ENCODE measurements at regions not wholly inside any gene's neighbourhood (a gene's known extent, or its start where the extent isn't known, plus 50 kb on each side); places are given as distances from the start of the nearest gene placed in this dataset.
A peak's percentile ranks its signal among the peaks of the same experiment; 100 is the strongest.

DNA sequence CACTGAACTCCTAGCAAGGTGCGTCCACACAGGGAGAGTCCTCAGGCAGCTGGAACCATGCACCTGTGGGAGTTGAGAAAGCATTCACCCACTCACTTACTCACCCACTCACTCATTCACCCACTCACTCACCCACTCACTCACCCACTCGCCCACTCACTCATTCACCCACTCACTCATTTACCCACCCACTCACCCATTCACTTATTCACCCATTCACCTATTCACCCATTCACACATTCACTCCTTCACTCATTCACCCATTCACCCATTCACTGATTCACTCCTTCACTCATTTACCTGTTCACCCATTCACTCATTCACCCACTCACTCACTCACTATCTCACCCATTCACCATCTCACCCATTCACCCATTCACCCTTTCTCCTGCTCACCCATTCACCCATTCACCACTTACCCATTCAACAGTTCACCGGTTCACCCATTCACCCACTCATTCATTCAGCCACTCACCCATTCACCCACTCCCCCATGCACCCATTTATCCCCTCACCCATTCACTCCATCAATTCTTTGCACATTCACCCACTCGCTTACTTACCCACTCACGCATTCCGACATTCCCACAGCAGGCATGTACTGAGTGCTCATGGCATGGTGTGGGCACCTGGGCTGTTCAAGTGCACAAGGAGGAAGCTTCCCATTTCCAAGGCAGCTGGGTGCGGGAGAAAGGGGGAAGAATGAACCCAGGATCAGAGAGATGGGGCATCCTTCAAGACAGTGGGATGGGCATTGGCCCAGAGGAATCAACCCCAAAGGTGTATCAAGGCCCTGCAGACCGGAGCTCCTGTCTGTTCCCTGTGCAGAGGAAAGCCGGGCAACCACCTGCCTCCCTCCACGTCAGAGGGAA, 135.2 kb upstream of the C14orf180 start:
- DNase-seq: no peak

DNA sequence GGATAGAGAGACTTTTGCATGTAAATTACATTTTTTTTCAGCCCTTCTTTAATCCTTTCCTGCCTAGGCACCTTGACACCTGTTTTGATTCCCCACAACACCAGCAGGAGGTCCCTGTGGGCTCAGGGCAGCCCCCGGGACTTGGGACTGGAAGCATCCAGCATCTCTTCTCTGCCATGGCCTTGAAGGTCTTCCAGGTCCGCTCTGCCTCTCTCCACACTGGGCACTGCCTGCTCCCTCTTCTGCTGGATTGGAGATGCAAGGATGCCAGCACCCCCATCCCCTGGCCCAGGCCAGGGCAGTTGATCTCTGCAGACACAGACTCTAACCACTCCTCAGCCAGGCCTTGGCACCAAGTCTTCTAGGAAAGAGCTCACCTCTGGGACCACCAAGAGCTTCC, 134.5 kb upstream of the C14orf180 start:
- DNase-seq: no peak

DNA sequence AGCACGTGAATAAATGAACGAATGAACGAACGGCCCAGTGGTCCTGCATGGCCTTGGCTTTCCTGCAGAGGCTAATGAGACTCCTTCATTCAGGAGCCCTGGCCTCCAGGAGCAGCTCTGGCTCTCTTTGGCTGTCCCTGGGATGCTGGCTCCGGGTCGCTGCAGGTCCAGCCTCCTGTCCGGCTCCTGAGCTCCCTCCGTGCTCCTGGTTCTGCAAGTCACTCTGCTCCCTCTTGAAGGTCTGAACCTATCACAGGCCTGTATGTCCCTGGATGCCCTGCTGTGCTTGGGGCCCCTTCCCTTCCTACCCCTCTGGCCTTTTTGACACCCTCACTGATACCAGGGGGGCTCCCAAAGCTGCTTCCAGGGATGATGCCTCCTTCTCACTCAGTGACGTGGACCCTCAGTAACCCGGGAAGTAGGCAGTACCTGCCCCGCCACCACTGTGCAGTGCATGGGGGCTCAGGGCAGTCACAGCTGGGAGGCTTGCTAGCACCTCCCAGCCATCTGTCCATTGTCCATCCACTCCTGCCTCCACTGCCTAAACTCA, 133.7 kb upstream of the C14orf180 start:
- no peak for DNase-seq

DNA sequence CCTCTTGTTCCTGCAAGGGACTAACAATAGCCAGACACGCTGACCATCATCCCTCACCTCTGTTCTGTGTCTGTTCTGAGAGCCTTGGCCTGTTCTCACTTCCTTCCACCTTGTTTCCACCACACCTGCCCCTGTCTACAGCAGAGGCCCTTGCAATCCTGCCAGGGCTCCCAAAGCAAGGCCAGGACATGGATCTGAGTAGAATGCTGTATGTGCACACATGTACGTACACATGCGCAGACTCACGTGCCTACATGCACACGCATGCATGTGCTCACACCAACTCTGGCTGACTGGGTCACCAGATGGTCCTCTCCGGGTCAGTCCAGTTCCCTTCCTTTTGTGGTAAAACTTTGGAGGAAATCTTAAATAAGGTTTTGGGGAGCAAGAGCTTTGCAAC, 133.0 kb upstream of the C14orf180 start:
- DNase-seq: no peak

DNA sequence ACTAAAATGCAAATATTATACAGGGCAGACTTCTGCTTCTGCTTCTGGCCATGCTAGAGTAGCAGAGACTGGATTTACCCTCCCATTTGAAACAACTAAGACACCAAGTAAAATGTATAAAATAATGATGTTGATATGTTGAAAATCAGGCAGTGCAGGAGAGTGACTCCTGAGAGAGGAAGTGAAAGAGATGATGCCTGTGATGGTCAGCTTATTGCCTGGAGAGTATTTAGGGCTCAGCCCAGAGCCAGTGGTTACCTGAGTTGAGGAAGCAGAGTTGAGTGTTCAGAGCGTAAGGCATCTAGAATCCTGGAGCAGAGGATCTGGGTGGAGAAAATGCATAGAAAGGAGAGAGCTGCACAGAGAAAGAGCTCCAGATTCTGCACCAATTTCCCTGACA, 131.8 kb upstream of the C14orf180 start:
- DNase-seq: no peak

DNA sequence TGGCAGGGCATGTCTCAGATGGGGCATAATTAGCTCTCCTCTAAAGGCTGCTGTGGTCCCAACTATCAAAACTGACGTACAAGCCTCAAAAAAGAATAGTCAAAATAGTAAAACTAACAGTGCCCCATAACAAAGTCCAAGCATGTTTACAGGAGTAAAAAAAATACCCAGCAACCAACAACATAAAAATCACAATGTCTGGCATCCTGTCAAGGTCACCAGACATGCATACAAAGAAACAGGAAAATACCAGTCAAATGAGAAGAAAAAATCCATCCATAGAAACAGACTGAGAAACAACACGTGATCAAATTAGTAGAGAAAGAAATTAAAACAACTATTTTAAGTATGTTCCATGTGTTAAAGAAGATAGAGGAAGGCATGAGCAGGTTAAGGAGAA, 131.2 kb upstream of the C14orf180 start:
- DNase-seq: no peak

DNA sequence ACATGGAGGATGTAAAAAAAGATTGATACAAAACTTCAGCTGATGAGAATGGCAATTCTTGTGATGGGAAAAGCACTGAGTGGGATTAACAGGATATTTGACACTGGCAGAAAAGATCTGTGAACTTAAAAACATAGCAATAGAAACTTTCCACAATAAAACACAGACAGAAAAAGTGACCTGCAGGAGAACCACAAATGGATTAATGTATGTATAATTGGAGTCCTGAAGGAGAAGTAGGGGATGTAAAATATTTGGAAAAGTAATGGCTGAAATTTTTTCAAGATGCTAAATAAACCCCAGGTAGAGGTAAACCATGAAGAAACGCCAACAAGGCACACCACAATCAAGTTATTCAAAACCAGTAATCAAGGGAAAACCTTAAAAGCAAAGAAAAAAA, 130.8 kb upstream of the C14orf180 start:
- DNase-seq: no peak

DNA sequence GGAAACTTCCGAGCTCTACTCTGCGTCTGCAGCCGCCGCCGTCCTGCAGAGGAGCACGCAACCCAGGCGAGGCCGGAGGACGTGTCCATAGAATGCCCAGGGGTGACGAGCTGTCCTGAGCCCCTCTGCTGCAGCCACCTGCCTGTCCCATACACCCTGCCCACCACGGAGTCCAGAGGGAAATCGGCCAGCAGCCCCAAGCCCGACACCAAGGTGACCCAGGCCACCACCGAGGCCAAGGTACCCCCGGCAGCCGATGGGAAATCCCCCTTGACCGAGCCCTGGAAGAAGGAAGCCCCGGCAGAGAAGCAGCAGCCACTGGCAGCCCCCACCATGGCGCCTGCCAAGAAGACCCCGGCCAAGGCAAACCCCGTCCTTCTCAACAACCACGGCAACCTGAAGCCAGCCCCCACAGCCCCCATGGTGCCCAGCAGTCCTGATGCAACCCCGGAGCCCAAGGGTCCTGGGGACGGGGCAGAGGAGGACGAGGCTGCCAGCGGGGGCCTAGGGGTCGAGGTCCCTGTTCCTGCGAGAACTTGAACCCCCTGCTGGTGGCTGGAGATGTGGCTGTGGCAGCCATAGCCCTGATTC, 128.7 kb upstream of the C14orf180 start:
- no peak for DNase-seq

DNA sequence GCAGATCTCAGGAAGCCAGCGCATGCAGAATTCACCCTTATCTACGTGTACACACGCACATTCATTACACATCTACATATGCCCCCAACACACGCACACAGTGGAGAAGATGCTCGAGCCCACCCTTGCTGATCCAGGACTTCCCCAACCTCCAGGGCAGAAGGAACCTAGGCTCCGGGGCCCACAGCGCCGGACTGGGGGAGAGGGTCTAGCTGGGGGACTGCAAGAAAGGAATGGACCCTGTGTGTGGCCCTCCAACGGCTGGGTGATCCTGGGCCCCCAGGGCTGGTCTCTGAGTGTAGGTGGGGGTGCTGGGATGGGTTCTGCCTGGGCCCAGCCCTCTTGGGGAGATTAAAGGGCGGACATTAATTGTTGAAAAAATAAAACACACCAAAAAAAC, 128.1 kb upstream of the C14orf180 start:
- no peak for DNase-seq

DNA sequence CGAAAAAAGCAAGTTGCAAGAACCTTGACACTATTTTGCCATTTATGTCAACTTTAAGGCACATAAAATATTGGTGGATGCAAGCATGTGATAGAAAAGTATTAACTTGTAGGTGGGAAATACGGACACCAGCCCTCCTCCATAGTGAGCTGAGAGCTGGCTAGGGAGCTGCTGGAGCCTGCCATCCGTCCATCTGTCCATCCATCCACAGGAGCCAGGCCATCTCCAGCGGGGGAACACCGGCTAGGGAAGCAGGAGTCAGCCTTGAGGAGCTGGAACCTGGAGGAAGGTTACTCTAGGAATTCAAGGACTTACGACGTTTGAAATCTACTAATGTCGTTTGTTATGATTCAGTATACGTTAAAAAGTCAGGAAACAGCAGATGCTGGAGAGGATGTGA, 120.7 kb upstream of the C14orf180 start:
- no peak for DNase-seq

DNA sequence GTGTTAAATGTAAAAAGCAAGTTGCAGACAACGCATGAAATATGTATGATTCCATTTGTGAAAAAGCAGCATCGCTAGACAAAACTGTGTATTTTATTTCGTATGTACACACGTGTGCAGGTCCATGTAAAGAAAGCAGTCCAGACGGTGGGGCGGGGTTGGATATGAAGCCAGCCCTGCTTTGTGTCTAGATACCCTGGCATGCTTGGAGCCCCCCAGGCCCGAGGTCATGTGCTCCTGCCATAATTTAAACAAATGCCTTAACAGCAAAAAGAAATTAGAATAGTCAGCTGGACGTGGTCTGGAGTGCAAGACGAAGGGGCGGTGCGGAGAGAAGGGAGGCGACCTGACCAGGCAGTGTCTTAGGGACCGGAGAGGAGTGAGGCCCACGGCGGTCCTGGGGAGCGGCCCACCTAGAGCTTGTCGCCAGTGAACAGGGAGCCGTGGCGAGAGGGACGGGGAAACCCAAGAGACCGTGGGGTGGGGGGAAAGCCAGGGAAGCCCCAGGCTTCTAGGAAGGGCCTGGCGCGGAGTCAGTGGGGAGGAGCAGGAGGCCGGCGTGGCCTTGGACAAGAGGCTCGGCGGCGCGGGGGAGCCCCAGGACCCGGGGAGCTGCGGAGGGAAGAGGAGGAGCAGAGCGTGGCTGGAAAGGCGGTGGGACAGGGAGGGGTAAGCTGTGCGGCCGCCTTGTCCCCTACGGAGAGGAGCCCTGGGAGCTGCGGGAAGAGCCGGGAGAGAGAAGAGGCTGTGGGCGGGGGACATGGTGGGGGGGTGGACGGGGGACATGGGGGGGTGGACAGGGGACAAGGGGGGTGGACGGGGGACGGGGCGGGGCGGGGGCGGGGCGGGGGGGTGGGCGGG, 118.5 kb upstream of the C14orf180 start:
- DNase-seq: no peak

DNA sequence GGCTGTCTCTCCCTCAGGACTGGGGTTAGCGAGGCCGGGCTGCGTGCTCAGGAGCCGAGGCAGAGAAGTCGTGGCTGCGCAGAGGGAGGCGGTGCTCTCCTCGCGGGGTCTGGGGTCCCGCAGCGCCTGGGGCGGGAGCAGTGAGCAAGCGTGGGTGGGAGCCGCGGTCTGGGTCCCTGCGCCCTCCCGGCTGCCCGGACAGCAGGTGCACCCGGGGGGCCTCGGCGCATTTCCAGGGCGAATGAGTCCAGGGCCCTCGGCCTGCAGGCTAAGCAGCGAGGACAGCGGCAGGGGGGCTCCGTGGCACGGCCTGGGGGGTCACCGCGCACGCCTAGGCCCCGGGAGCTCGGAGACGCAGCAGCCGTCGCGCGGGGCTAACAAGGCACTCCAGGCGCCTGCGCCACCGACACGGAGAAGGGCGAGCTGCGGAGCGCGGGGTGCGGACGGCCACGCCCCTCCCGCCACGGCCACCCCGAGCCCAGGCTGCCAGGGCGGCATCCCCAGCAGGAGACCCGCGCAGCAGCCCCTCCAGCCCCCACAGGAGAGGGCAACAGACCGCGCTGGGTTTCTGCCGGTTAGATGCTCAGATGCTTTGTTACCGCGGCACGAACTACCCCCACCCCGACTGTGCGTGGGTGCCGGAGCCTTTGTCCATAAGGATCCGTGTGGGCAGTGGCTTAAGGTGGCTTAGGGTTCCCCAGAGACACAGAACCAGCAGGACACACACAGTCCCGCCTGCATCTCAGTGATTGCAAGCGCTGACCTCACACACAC, 117.7 kb upstream of the C14orf180 start:
- peak; percentile 7 for DNase-seq

DNA sequence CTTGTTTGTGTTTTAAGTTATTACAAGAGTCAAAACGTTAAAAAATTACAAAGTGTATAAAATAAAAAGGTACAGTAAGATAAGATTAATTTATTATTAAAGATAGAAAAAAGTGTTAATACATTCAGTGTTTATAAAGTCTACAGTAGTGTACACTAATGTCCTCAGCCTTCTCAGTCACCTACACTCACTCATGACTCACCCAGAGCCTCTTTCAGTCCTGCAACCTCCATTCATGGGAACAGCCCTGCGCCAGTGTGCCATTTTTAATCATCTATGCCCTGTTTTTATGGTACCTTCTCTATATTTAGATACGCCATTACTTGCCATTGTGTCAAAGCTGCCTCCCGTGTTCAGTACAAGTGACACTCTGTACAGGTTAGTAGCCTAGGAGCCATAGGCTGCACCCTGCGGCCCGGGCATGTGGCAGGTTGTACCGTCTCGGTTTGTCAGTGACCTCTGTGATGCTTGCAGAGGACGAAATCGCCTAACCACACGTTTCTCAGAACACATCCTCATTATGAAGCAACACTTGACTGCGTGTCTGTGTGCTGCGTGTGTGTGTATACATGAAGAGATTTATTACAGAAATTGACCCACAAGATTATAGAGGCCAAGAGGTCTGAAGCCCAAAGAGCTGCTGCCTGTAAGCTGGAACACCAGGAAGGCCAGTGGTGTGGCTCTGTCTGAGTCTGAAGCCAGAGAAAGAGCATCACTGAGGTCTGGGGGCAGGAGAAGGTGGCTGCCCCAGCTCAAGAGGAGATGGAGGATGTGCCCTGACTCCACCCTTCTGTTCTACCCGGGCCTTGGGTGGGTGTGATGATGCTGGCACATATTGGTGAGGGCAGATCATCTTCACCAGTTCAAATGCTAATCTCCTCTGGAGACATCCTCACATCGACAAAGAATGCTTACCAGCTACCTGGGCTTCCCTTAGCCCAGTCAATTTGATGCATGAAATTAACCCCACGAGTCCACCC, 116.6 kb upstream of the C14orf180 start:
- no peak for DNase-seq

DNA sequence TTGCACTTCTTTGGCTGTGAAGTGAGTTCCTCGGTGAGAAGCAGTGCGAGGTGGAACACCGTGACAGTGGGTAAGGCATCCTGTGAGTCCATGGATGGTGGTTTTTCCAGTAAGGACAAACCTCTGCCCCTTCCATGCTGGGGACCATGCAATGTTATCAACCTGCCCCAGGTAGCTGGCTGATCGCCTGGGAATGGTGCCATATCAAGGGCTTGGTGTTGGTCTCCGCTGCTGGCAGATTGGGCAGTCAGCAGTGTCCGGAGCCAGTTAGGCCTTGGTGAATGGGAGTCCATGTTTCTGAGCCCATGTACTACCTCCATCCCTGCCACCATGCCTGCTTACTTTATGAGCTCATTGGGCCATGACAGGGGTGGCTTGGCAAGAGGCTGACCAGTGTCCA, 114.7 kb upstream of the C14orf180 start:
- no peak for DNase-seq

DNA sequence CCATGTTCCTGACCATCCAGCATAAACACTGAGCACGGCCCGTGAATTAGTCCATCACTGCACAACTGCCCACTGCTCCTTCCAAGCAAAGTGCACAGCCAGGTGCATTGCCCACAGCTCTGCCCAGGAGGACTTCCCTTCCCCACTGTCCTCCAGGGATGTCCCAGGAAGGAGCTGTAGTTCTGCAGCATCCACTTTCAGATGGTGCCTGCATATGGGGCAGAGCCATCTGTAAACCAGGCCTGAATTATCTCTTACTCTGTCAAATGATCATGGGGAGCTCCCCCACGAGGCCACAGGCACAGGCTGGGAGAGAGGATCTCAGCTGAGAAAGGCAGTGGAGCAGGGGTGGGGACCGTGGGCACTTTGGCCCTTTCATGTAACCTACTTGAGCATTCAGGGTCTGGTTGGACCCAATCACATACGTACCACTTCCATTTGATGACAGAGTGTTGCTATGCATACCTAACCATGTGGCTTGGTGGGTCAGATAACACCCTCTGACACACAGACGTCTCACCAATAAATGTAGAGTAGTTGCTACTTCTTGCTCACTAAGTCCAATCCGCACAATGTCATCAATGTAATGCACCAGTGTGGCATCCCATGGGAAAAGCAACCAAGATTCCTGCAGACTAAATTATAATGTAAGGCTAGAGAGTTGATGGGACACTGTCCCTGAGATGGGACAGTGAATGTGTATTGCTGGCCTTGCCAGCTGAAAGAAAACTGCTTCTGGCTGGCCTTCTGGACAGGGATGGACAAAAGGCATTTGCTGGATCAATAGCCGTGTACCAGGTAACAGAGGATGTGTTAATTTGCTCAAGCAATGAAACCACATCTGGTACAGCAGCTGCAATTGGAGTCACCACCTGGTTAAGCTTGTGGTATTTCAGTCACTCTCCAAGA, 113.8 kb upstream of the C14orf180 start:
- DNase-seq: peak; percentile 20

DNA sequence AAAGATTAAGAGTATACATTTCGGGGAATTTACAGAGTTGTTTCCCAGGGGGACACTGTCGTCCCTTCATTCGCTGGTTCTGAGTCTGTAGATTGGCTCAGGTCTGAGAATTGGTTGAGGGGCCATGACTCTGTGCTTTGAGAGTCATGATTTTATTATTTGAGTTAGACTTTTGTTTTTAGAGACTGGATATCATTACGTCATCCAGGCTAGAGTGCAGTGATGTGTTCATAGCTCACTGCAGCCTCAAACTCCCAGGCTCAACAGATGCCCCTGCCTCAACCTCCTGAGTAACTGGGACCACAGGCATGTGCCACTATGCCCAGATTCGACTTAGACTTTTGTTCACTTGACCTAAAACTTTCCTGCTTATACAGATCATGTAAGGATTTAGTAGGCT, 112.3 kb upstream of the C14orf180 start:
- no peak for DNase-seq

DNA sequence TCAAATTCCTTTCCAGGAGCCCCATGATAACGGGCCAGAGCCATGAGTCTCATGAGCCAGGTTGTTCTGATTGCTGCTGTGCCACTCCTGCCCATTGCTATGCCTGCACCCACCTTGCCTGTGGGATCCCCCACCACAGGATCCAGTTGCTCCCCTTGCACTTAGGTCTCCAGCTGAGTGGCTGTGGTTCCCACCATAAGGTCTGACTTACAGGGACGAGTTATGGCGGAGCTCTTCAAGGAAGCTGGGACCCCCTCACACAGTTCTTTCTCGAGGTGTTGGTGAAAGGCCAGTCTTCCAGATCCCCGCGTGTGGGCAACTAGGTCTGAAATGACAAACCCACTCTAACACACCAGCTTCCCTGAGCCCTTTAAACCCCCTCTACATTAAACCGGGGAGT, 111.9 kb upstream of the C14orf180 start:
- no peak for DNase-seq

DNA sequence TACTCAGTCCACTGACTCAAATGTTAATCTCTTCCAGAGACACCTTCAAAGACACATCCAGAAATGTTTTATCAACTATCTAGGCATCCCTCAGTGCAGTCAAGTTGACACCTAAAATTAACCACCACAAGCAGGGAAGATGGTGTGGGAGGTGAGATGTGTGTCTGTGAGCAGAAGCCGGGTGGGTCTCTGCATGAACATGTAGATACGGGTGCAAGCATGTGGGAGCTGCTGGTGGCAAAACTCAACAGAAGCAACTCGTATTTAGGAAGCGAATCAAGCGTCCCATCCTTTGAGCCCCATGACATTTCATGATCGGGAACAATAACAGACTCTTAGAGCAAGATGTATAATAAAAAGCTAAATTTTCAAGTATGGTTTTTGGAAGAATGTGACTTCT, 110.0 kb upstream of the C14orf180 start:
- no peak for DNase-seq

DNA sequence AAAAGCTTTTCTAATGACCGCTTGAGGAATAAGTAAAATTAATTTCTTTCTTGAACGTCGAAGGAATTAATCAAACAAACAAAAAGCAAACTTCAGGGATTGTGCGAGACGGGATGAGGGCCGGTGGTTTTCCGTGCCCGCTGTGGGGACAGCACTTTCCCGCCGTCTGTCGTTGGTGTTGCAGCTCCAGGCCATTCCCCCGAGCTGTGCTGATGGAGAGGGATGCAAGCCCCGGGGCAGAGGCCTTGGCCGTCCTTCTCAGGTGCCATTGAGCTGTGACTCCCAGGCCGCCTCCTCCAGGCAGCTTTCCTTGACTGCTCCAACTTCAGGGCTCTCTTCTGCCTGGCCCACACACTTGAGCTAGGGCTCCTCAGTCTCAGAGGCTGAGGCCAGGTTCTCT, 109.0 kb upstream of the C14orf180 start:
- DNase-seq: no peak

DNA sequence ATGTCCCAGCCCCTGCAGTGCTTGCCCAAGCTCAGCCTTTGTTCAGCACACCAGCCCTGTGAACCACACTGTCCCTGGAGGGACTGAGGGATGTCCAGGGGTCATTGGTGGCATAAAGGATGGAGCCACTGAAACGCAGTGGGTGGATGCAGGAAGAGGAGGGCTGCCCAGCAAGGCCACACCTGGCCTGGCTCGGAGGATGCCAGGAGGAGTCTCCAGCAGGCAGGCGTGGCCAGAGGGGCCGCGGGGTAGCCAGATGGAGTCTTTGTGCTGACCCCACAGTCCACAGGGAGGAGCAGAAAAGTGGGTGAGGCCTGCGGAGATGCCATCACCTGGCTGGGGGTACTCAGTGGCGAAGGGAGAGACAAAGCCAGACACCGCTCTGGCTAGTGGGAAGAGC, 108.5 kb upstream of the C14orf180 start:
- no peak for DNase-seq

Measured in NCI-H2171 treated with DMSO at 0.1 percent for 48 hours (cell line).